ENCODE measurements at regions not wholly inside any gene's neighbourhood (a gene's known extent, or its start where the extent isn't known, plus 50 kb on each side); places are given as distances from the start of the nearest gene placed in this dataset.

- Mint-ChIP-seq H3K27ac (no peak overlapping the region), H3K4me3 (no peak overlapping the region), H3K9me3 (no peaks in the 10 kb centered on the region), H3K4me1 (ENCODE audit: unreplicated experiment) (no peaks in the 10 kb centered on the region), H3K36me3 (no peaks in the 10 kb centered on the region), H3K27me3 (no peaks in the 10 kb centered on the region)
- DNase-seq (ENCODE audit: extremely low spot score, unreplicated experiment), result no peak
- TF ChIP-seq CTCF (conservative IDR thresholded peaks at IDR 0.05), result no peak
These were observed 210.0 kb downstream of the KLHL4 start for GRCh38 chrX:87727620-87728019.

DNA sequence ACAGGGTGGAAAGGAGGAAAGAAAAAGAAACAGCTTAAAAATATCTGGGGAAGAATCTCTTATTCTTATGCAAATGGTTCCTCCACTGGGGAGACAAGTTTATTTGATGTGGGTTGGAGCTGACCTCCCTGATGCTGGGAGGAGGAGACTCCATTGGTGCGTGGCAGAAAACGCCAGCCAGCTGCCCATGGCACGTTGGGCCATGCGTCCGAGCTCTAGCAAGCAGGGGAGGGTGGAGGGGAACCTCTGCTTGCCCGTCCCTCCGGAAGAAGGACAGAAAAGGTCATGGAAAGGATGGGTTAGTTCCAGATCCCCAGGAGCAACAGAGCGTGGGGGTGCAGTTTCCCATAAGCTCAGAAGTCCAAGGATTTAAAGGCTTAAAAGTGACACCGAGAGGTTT lies 210.4 kb downstream of the KLHL4 start:
- Mint-ChIP-seq H3K9me3 (no peaks in the 10 kb centered on the region), H3K27ac (no peak overlapping the region), H3K27me3 (no peaks in the 10 kb centered on the region), H3K4me1 (ENCODE audit: unreplicated experiment) (no peaks in the 10 kb centered on the region), H3K36me3 (no peaks in the 10 kb centered on the region), H3K4me3 (no peak overlapping the region)
- no peak for DNase-seq (ENCODE audit: extremely low spot score, unreplicated experiment)
- TF ChIP-seq CTCF (conservative IDR thresholded peaks at IDR 0.05), result no peak

DNA sequence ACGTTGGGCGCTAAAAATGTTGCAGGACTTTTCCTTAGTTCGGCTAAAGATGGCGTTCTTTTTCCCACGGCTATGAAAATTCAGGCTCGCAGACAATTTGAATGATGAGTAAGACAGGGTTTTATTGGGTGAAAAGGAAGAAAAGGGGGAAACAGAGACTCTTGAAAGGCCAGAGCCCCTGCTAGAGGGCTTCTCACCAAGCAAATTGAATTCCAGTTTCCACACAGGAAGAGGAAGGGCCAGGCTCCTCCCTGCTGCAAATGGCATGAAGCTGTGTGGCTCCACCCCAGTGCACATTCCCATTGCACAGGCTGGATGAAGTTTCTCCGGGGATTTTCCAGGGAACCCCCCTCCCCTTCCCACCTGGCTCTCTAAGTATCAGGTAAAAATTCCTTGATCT lies 210.9 kb downstream of the KLHL4 start:
- TF ChIP-seq CTCF (conservative IDR thresholded peaks at IDR 0.05), result no peak
- H3K36me3 Mint-ChIP-seq, result no peaks in the 10 kb centered on the region
- H3K27ac Mint-ChIP-seq, result no peak overlapping the region

GRCh38 chrX:87732133-87732532 lies 214.5 kb downstream of the KLHL4 start:
- Mint-ChIP-seq H3K9me3 (no peaks in the 10 kb centered on the region), H3K36me3 (no peaks in the 10 kb centered on the region), H3K27me3 (no peaks in the 10 kb centered on the region), H3K27ac (no peak overlapping the region), H3K4me3 (no peak overlapping the region), H3K4me1 (ENCODE audit: unreplicated experiment) (no peaks in the 10 kb centered on the region)
- TF ChIP-seq CTCF (conservative IDR thresholded peaks at IDR 0.05), result no peak
- no peak for DNase-seq (ENCODE audit: extremely low spot score, unreplicated experiment)

More for the DNA sequence above, 210.9 kb downstream of the KLHL4 start:
- Mint-ChIP-seq H3K4me3 (no peak overlapping the region), H3K9me3 (no peaks in the 10 kb centered on the region), H3K27me3 (no peaks in the 10 kb centered on the region), H3K4me1 (ENCODE audit: unreplicated experiment) (no peaks in the 10 kb centered on the region)
- DNase-seq (ENCODE audit: extremely low spot score, unreplicated experiment), result no peak

DNA sequence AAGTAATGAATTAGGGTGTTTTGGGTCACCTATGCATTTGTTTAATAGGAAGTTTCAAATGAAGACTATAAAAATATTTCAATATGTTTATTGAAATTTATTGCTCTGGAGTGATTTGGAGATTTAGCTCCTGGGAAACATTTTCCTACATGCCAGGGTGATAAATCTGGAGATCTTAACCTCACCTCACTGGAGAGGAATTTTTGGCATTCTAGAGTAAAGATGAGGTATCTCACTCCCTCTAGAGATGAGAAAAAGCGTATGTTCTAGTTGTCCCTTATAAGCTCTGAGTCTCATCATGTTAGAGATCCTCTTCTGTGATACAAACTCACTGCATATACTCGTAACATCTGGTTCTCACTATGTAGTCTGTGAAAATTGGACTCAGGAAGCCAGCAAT lies 219.0 kb downstream of the KLHL4 start:
- no peak overlapping the region for H3K4me3 Mint-ChIP-seq
- no peak for TF ChIP-seq CTCF (conservative IDR thresholded peaks at IDR 0.05)
- DNase-seq (ENCODE audit: extremely low spot score, unreplicated experiment), result no peak
- H3K36me3 Mint-ChIP-seq, result no peaks in the 10 kb centered on the region
- H3K4me1 Mint-ChIP-seq (ENCODE audit: unreplicated experiment), result no peaks in the 10 kb centered on the region
- H3K27me3 Mint-ChIP-seq, result no peaks in the 10 kb centered on the region
- no peak overlapping the region for H3K27ac Mint-ChIP-seq
- no peaks in the 10 kb centered on the region for H3K9me3 Mint-ChIP-seq

DNA sequence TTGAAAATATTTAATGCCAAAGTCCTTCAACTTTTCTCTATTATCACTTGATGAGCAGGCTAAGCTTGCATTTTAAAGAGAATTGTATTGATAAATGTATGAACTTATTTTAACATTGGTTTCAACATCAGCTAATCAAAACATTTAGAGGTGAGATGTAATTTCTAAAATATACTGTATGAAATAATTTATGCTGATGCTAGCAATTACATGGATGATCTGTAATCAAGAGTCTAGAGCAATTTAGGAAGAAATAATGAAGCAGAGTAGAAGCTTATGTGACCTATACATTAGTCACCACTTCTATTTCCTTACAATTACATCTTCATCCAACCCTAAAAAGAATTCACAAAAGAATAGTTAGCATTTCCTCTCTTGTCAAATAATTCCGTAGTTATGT lies 226.8 kb downstream of the KLHL4 start:
- Mint-ChIP-seq H3K27ac (no peak overlapping the region), H3K4me1 (ENCODE audit: unreplicated experiment) (no peaks in the 10 kb centered on the region), H3K9me3 (no peaks in the 10 kb centered on the region), H3K36me3 (no peaks in the 10 kb centered on the region), H3K27me3 (no peaks in the 10 kb centered on the region), H3K4me3 (no peak overlapping the region)
- TF ChIP-seq CTCF (conservative IDR thresholded peaks at IDR 0.05), result no peak
- no peak for DNase-seq (ENCODE audit: extremely low spot score, unreplicated experiment)

Measured in type B pancreatic cell (in vitro differentiated cells).